ENCODE measurements at regions not wholly inside any gene's neighbourhood (a gene's known extent, or its start where the extent isn't known, plus 50 kb on each side); places are given as distances from the start of the nearest gene placed in this dataset.

GRCh38 chr5:50964746-50965653 is 298.6 kb downstream of the PARP8 start:
- DNase-seq: no peak

GRCh38 chr5:50965654-50966375 is 299.4 kb downstream of the PARP8 start:
- no peak for DNase-seq

GRCh38 chr5:50967009-50967562 is 300.6 kb downstream of the PARP8 start:
- no peak for DNase-seq

GRCh38 chr5:50967563-50968355 is 301.3 kb downstream of the PARP8 start:
- DNase-seq: no peak

GRCh38 chr5:50968356-50969149 is 302.1 kb downstream of the PARP8 start:
- DNase-seq: no peak

GRCh38 chr5:50969151-50970031 is 303.0 kb downstream of the PARP8 start:
- DNase-seq: no peak

- DNase-seq: no peak
Measured at GRCh38 chr5:50975840-50976239, 309.4 kb downstream of the PARP8 start.

- no peak for DNase-seq
Measured at GRCh38 chr5:50978924-50979323, 312.5 kb downstream of the PARP8 start.

GRCh38 chr5:50984640-50985039 is 318.2 kb downstream of the PARP8 start:
- no peak for DNase-seq

GRCh38 chr5:50990296-50990924 is 324.0 kb downstream of the PARP8 start:
- DNase-seq: no peak

GRCh38 chr5:50995285-50995942 is 329.0 kb downstream of the PARP8 start:
- no peak for DNase-seq

GRCh38 chr5:51001227-51001923 is 334.9 kb downstream of the PARP8 start:
- DNase-seq: no peak

- no peak for DNase-seq
Measured at GRCh38 chr5:51002368-51002767, 335.9 kb downstream of the PARP8 start.

- DNase-seq: no peak
Measured at GRCh38 chr5:51013036-51013435, 346.6 kb downstream of the PARP8 start.

- DNase-seq: no peak
Measured at GRCh38 chr5:51018423-51018822, 352.0 kb downstream of the PARP8 start.

- no peak for DNase-seq
Measured at GRCh38 chr5:51024263-51024662, 357.8 kb downstream of the PARP8 start.

GRCh38 chr5:51027271-51027670 is 356.0 kb upstream of the ISL1 start:
- no peak for DNase-seq

- no peak for DNase-seq
Measured at GRCh38 chr5:51028394-51028793, 354.9 kb upstream of the ISL1 start.

- DNase-seq: peak; percentile 52
Measured at GRCh38 chr5:51033215-51033614, 350.0 kb upstream of the ISL1 start.

Measured in NCI-H1105 (cell line).